Osteocyte (in vitro differentiated cells): ENCODE measurements at regions not wholly inside any gene's neighbourhood (a gene's known extent, or its start where the extent isn't known, plus 50 kb on each side); places are given as distances from the start of the nearest gene placed in this dataset.

ENCODE experiments used
- DNase-seq: peaks from one replicate; pipeline ENCODE4 v3.0.0; 2021; ENCODE audit warnings: mixed read lengths; ENCODE audit not compliant: unreplicated experiment; ENCODE audit errors: extremely low spot score
- H3K27ac Mint-ChIP-seq: one replicate; pipeline ENCODE4 v1.8.0; 2021; ENCODE audit warnings: mild to moderate bottlenecking, mixed read lengths; ENCODE audit not compliant: unreplicated experiment
- H3K27me3 Mint-ChIP-seq: one replicate; pipeline ENCODE4 v1.8.0; 2021; ENCODE audit warnings: mixed read lengths; ENCODE audit not compliant: unreplicated experiment
- H3K36me3 Mint-ChIP-seq: one replicate; pipeline ENCODE4 v1.8.0; 2021; ENCODE audit warnings: mixed read lengths; ENCODE audit not compliant: unreplicated experiment
- H3K4me1 Mint-ChIP-seq: one replicate; pipeline ENCODE4 v1.8.0; 2021; ENCODE audit warnings: mixed read lengths; ENCODE audit not compliant: unreplicated experiment
- H3K4me3 Mint-ChIP-seq: one replicate; pipeline ENCODE4 v1.8.0; 2021; ENCODE audit warnings: mild to moderate bottlenecking, moderate library complexity, mixed read lengths; ENCODE audit not compliant: unreplicated experiment
- H3K9me3 Mint-ChIP-seq: one replicate; pipeline ENCODE4 v1.8.0; 2021; ENCODE audit warnings: mixed read lengths; ENCODE audit not compliant: unreplicated experiment
- CTCF ChIP-seq: fragments of 200-600 bp; sonication (generic); IDR thresholded peaks from 2 replicates; pipeline ENCODE4 v1.5.0; 2021; ENCODE audit warnings: antibody characterized with exemption, mild to moderate bottlenecking, moderate library complexity

DNA sequence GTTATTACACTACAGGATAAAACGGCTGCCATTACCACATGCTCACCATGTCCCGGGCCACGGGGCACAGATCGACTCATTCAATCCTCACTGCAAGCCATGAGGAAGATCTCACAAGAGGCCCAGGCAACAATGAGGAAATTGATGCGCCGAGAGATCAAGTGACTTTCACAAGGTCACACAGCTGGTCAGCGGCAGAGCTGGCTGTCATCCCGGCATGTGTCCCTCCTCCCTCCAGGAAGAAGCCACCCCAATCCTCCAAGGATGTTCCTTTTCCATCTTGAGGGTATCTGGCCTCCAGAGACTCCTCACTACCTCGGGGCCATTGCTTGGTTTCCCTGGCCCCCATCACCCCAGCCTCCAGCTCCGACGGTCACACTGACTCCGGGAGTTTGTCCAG, 65.3 kb upstream of the GLI2 start:
- Mint-ChIP-seq H3K4me3 (no peak overlapping the region), H3K27me3 (peaks cover 47% of the 10 kb centered on the region), H3K36me3 (peaks cover 6% of the 10 kb centered on the region), H3K9me3 (peaks cover 26% of the 10 kb centered on the region), H3K4me1 (no peaks in the 10 kb centered on the region), H3K27ac (no peak overlapping the region)
- TF ChIP-seq CTCF, result no peak
- DNase-seq, result no peak

DNA sequence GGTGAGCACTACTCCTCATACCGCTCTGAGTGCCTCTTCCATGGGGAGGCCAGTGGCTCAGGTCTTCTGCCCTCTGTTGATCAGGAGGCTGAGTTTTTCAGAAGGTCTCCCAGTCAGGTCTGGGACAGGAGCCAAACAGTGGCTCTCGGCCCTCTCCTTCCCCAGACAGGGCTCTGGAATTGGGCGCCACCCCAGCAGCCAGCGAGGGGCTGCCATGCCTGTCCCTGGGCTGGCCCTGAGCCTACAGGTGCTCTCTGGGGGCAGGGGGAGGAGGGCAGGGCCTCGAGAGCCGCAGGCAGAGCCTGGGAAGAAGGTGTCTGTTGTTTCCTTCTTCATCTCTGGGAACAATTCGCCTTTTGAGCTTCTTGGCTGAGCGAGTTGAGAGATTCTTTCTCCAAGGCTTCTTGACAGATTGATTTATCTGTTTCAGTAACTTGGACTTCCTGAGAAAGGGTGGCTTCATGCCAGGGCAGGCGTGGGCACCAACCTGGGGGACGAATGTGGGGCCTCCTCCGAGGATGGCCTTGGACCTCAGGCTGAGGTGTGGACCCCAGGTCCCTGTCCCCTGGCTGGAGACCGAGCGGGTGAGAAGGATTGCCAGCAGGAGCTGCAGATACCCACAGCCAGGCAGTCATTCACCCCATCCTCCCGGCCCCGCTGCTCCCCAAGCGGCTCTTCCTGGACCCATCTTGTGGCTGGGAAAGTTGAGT, 64.7 kb upstream of the GLI2 start:
- Mint-ChIP-seq H3K4me3 (no peak overlapping the region), H3K9me3 (peaks cover 21% of the 10 kb centered on the region)
- no peak for DNase-seq

DNA sequence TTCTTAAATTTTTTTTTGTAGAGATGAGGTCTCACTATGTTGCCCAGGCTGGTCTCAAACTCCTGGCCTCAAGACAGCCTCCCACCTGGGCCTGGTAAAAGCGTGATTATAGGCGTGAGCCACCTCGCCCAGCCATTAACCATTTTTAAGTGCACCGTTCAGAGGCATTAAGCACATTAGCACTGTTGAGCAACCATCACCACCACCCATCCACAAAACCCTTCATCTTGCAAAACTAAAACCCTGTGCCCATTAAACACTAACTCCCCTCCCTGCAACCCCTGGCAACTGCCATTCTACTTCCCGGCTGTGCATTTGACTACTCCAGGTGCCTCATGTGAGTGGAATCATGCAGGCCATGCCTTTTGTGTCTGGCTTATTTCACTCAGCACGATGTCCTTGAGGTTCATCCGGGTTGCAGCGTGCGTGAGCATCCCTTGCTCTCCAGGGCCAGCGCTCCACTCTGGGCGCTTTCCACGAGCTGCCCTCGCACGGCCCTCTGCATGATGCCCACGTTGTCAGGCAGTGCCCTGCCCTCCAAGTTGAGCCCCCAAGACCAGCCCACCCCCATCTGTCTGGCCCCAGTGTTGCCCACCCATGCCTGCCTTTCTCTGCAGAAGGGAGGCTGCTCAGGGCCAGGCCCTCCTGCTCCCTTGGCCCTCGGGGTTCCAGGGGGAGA, 63.0 kb upstream of the GLI2 start:
- H3K27me3 Mint-ChIP-seq, result peaks cover 56% of the 10 kb centered on the region
- H3K4me1 Mint-ChIP-seq, result no peaks in the 10 kb centered on the region
- no peak overlapping the region for H3K27ac Mint-ChIP-seq
- no peak for DNase-seq
- TF ChIP-seq CTCF, result no peak
- H3K36me3 Mint-ChIP-seq, result no peaks in the 10 kb centered on the region
- no peak overlapping the region for H3K4me3 Mint-ChIP-seq
- H3K9me3 Mint-ChIP-seq, result peaks cover 9% of the 10 kb centered on the region

More for the DNA sequence above, 64.7 kb upstream of the GLI2 start:
- Mint-ChIP-seq H3K4me1 (no peaks in the 10 kb centered on the region), H3K27me3 (peaks cover 47% of the 10 kb centered on the region), H3K36me3 (peaks cover 3% of the 10 kb centered on the region), H3K27ac (no peak overlapping the region)
- no peak for TF ChIP-seq CTCF

DNA sequence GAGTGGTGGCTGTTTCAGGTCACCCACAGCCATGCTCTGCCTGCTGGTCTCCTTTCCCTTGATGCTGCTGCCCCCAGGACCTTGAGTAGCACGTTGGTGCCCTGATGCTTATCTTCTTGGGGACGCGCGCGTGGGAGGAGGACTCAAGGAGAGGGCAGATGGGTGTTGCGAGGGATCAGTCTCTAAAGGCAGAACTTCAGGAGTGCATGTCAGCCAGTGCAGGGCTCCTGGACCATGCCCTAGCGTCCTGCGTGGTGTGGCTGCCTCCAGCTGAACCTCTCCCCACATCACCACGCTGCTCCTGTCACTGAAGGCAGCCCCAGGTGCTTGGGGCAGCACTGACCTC, 62.5 kb upstream of the GLI2 start:
- H3K36me3 Mint-ChIP-seq, result no peaks in the 10 kb centered on the region
- H3K27me3 Mint-ChIP-seq, result peaks cover 61% of the 10 kb centered on the region
- H3K4me3 Mint-ChIP-seq, result no peak overlapping the region
- no peak overlapping the region for H3K27ac Mint-ChIP-seq
- no peak for TF ChIP-seq CTCF
- DNase-seq, result no peak
- H3K9me3 Mint-ChIP-seq, result peaks cover 5% of the 10 kb centered on the region
- H3K4me1 Mint-ChIP-seq, result no peaks in the 10 kb centered on the region

- no peak for DNase-seq
- Mint-ChIP-seq H3K9me3 (peaks cover 1% of the 10 kb centered on the region), H3K27me3 (peaks cover 61% of the 10 kb centered on the region), H3K27ac (no peak overlapping the region), H3K4me3 (no peak overlapping the region), H3K36me3 (no peaks in the 10 kb centered on the region), H3K4me1 (no peaks in the 10 kb centered on the region)
- TF ChIP-seq CTCF, result no peak
These were observed 62.1 kb upstream of the GLI2 start for GRCh38 chr2:120673571-120674061.
